ENCODE measurements at regions not wholly inside any gene's neighbourhood (a gene's known extent, or its start where the extent isn't known, plus 50 kb on each side); places are given as distances from the start of the nearest gene placed in this dataset.

- no peak for TF ChIP-seq SP1 (IDR thresholded peaks at IDR 0.05)
- TF ChIP-seq NR2F2 (IDR thresholded peaks at IDR 0.05) = no peak
- no peak for TF ChIP-seq HNF4A (conservative IDR thresholded peaks at IDR 0.05)
- TF ChIP-seq CTCF (IDR thresholded peaks at IDR 0.05; ENCODE audit: low read depth, low read length, missing input control) = no peak
- TF ChIP-seq MAX (IDR thresholded peaks at IDR 0.05) = no peak
- TF ChIP-seq EGR1 (IDR thresholded peaks at IDR 0.05; ENCODE audit: low read depth in 2 of 2) = no peak
- TF ChIP-seq FOXA2 (IDR thresholded peaks at IDR 0.05) = no peak
- TF ChIP-seq GABPA (IDR thresholded peaks at IDR 0.05 in 1 of 2, conservative IDR thresholded peaks at IDR 0.05 in 1 of 2) = no peak
- no peak for TF ChIP-seq REST (IDR thresholded peaks at IDR 0.05)
- no peak for TF ChIP-seq JUND (IDR thresholded peaks at IDR 0.05)
- TF ChIP-seq ATF3 (IDR thresholded peaks at IDR 0.05) = no peak
- no peak for TF ChIP-seq HNF4G (IDR thresholded peaks at IDR 0.05)
- TF ChIP-seq TAF1 (conservative IDR thresholded peaks at IDR 0.05) = no peak
- no peak for TF ChIP-seq YY1 (IDR thresholded peaks at IDR 0.05)
- TF ChIP-seq RXRA (IDR thresholded peaks at IDR 0.05) = no peak
- no peak for TF ChIP-seq RAD21 (IDR thresholded peaks at IDR 0.05)
- TF ChIP-seq ZBTB33 (IDR thresholded peaks at IDR 0.05) = no peak
- no peak for TF ChIP-seq FOXA1 (IDR thresholded peaks at IDR 0.05)
- Histone ChIP-seq H3K36me3 (ENCODE audit: control insufficient read depth in 4 of 4, insufficient read depth in 3 of 4, low read depth in 1 of 4, low read length in 3 of 4) (no peaks in the 10 kb centered on the region), H3K9ac (ENCODE audit: low read depth in 1 of 2, low read length in 2 of 2) (no peak overlapping the region), H3K4me3 (ENCODE audit: low read depth in 1 of 3, low read length in 3 of 3) (no peak overlapping the region), H3K9me3 (ENCODE audit: control insufficient read depth in 4 of 4, low read length in 3 of 4) (no peaks in the 10 kb centered on the region), H3K27me3 (ENCODE audit: control insufficient read depth in 4 of 4, insufficient read depth in 4 of 4, low read length in 3 of 4) (no peaks in the 10 kb centered on the region), H3K4me1 (ENCODE audit: control insufficient read depth in 4 of 4, insufficient read depth in 4 of 4, low read length in 3 of 4) (no peaks in the 10 kb centered on the region), H3K27ac (ENCODE audit: low read depth in 1 of 2, low read length in 2 of 2) (no peak overlapping the region)
- no peak for DNase-seq (ENCODE audit: low spot score)
- 44% methylated on average over 3 of the region's 3 CpGs for WGBS
Observed at GRCh38 chr7:67955061-67955460, 958.4 kb downstream of the TYW1 start.
